H9 (cell line): ENCODE measurements at regions not wholly inside any gene's neighbourhood (a gene's known extent, or its start where the extent isn't known, plus 50 kb on each side); places are given as distances from the start of the nearest gene placed in this dataset.
A peak's percentile ranks its signal among the peaks of the same experiment; 100 is the strongest.

Experiments
- DNase-seq: peaks from one replicate; pipeline ENCODE4 v3.0.0-alpha.2; 2017
- H2AFZ ChIP-seq: one replicate; pipeline ENCODE4 v1.6.1; 2013; ENCODE audit warnings: mild to moderate bottlenecking, low read length, control low read depth, moderate library complexity
- H2AK5ac ChIP-seq: 2 replicates; pipeline ENCODE4 v1.6.1; 2013; ENCODE audit warnings: low read length, control low read depth, mixed read lengths; ENCODE audit not compliant: insufficient read length
- H2BK120ac ChIP-seq: one replicate; pipeline ENCODE4 v1.6.1; 2013; ENCODE audit warnings: low read depth, mild to moderate bottlenecking, low read length, control low read depth, inconsistent platforms; ENCODE audit not compliant: poor library complexity, severe bottlenecking
- H2BK12ac ChIP-seq: 2 replicates; pipeline ENCODE4 v1.6.1; 2013; ENCODE audit warnings: low read length, control low read depth, mixed read lengths, low read depth; ENCODE audit not compliant: insufficient read length
- H2BK15ac ChIP-seq: 2 replicates; pipeline ENCODE4 v1.6.1; 2013; ENCODE audit warnings: low read depth, low read length, control low read depth
- H2BK20ac ChIP-seq: one replicate; pipeline ENCODE4 v1.6.1; 2013; ENCODE audit warnings: low read depth, mild to moderate bottlenecking, low read length, control low read depth, inconsistent platforms; ENCODE audit not compliant: poor library complexity, severe bottlenecking
- H2BK5ac ChIP-seq: 2 replicates; pipeline ENCODE4 v1.6.1; 2013; ENCODE audit warnings: low read length, control low read depth, mixed read lengths; ENCODE audit not compliant: insufficient read length
- H3K14ac ChIP-seq: 2 replicates; pipeline ENCODE4 v1.6.1; 2013; ENCODE audit warnings: low read length, control low read depth; ENCODE audit not compliant: insufficient read depth
- H3K18ac ChIP-seq: 2 replicates; pipeline ENCODE4 v1.6.1; 2013; ENCODE audit warnings: low read depth, mild to moderate bottlenecking, mixed read lengths, low read length, control low read depth; ENCODE audit not compliant: insufficient read length
- H3K23ac ChIP-seq: 2 replicates; pipeline ENCODE4 v1.6.1; 2013; ENCODE audit warnings: low read length, control low read depth, mixed read lengths, low read depth; ENCODE audit not compliant: insufficient read length
- H3K23me2 ChIP-seq: 2 replicates; pipeline ENCODE4 v1.6.1; 2013; ENCODE audit warnings: low read depth, mild to moderate bottlenecking, mixed read lengths, low read length, control low read depth; ENCODE audit not compliant: insufficient read length, poor library complexity, severe bottlenecking
- H3K27ac ChIP-seq: 2 replicates; pipeline ENCODE4 v1.5.1; 2013; ENCODE audit warnings: low read length, control low read depth, mixed read lengths, low read depth; ENCODE audit not compliant: insufficient read length
- H3K27me3 ChIP-seq: 2 replicates; pipeline ENCODE4 v1.6.1; 2013; ENCODE audit warnings: low read length, control low read depth, inconsistent platforms; ENCODE audit not compliant: insufficient read depth
- H3K4ac ChIP-seq: 2 replicates; pipeline ENCODE4 v1.6.1; 2013; ENCODE audit warnings: low read depth, mild to moderate bottlenecking, control low read depth, inconsistent platforms, low read length, moderate library complexity
- H3K4me1 ChIP-seq: 2 replicates; pipeline ENCODE4 v1.6.1; 2013; ENCODE audit warnings: low read length, control low read depth, inconsistent platforms; ENCODE audit not compliant: insufficient read depth
- H3K4me2 ChIP-seq: 2 replicates; pipeline ENCODE4 v1.6.1; 2013; ENCODE audit warnings: low read length, control low read depth, mixed read lengths; ENCODE audit not compliant: insufficient read length, insufficient read depth
- H3K56ac ChIP-seq: 2 replicates; pipeline ENCODE4 v1.6.1; 2013; ENCODE audit warnings: low read depth, mild to moderate bottlenecking, mixed read lengths, low read length, control low read depth; ENCODE audit not compliant: insufficient read length
- H3K79me1 ChIP-seq: 2 replicates; pipeline ENCODE4 v1.6.1; 2013; ENCODE audit warnings: low read depth, mild to moderate bottlenecking, moderate library complexity, low read length, control low read depth, inconsistent platforms; ENCODE audit not compliant: insufficient read depth, poor library complexity, severe bottlenecking
- H3K79me2 ChIP-seq: 2 replicates; pipeline ENCODE4 v1.6.1; 2013; ENCODE audit warnings: low read length, control low read depth, inconsistent platforms; ENCODE audit not compliant: insufficient read depth
- H3K9ac ChIP-seq: 2 replicates; pipeline ENCODE4 v1.6.1; 2013; ENCODE audit warnings: low read length, control low read depth, mixed read lengths; ENCODE audit not compliant: insufficient read length; ENCODE audit errors: extremely low read depth
- H3K9me3 ChIP-seq: one replicate; pipeline ENCODE4 v1.6.1; 2013; ENCODE audit warnings: low read depth, low read length, inconsistent platforms; ENCODE audit not compliant: control insufficient read depth
- H3T11ph ChIP-seq: one replicate; pipeline ENCODE4 v1.6.1; 2013; ENCODE audit warnings: mild to moderate bottlenecking, low read length, control low read depth, inconsistent platforms
- H4K20me1 ChIP-seq: one replicate; pipeline ENCODE4 v1.6.1; 2013; ENCODE audit not compliant: control insufficient read depth, insufficient read length, insufficient read depth
- H4K5ac ChIP-seq: 2 replicates; pipeline ENCODE4 v1.6.1; 2013; ENCODE audit warnings: low read depth, mild to moderate bottlenecking, mixed read lengths, low read length, control low read depth; ENCODE audit not compliant: insufficient read length
- H4K8ac ChIP-seq: replicated peaks from 2 replicates; pipeline ENCODE4 v1.6.1; 2013; ENCODE audit warnings: low read length, control low read depth, mixed read lengths, low read depth; ENCODE audit not compliant: insufficient read length
- H4K91ac ChIP-seq: 2 replicates; pipeline ENCODE4 v1.6.1; 2013; ENCODE audit warnings: low read depth, mild to moderate bottlenecking, moderate library complexity, mixed read lengths, low read length, control low read depth; ENCODE audit not compliant: insufficient read length
- H3K27ac Mint-ChIP-seq, 3 experiments: 2 replicates in 2 of 3; 3 replicates in 1 of 3; pipeline ENCODE4 v1.8.0; 2020 to 2021; ENCODE audit warnings: mixed read lengths in 3 of 3, mild to moderate bottlenecking in 1 of 3, moderate library complexity in 1 of 3
- H3K27me3 Mint-ChIP-seq: 2 replicates; pipeline ENCODE4 v1.8.0; 2021; ENCODE audit warnings: low read depth, mild to moderate bottlenecking, moderate library complexity, mixed read lengths
- H3K36me3 Mint-ChIP-seq, 3 experiments: 2 replicates in 2 of 3; 3 replicates in 1 of 3; pipeline ENCODE4 v1.8.0; 2020 to 2021; ENCODE audit warnings: low read depth in 3 of 3, mixed read lengths in 3 of 3; ENCODE audit not compliant: insufficient read depth in 1 of 3
- H3K4me1 Mint-ChIP-seq, 2 experiments: 2 replicates each; pipeline ENCODE4 v1.8.0; 2020; ENCODE audit warnings: mixed read lengths in 2 of 2
- H3K4me3 Mint-ChIP-seq, 2 experiments: 2 replicates in 1 of 2; 3 replicates in 1 of 2; pipeline ENCODE4 v1.8.0; 2020 to 2021; ENCODE audit warnings: mild to moderate bottlenecking in 2 of 2, mixed read lengths in 2 of 2, moderate library complexity in 1 of 2
- H3K9me3 Mint-ChIP-seq, 2 experiments: 2 replicates in 1 of 2; 3 replicates in 1 of 2; pipeline ENCODE4 v1.8.0; 2020; ENCODE audit warnings: mild to moderate bottlenecking in 2 of 2, mixed read lengths in 2 of 2, moderate library complexity in 1 of 2
- WGBS: extraction: QIAGEN DNeasy Blood & Tissue Kit; methylation state at CpG from one replicate; pipeline ENCODE4 v1.1.7; 2013; ENCODE audit warnings: missing lambda C conversion rate, low lambda C conversion rate, mixed read lengths; ENCODE audit not compliant: insufficient read length; ENCODE audit errors: extremely low coverage; 5-methylcytosine and 5-hydroxymethylcytosine counted together
- TF ChIP-seq, protein P1 (sequence below): fragments of 200-600 bp; sonication (generic); conservative IDR thresholded peaks from 3 replicates; pipeline ENCODE4 v1.8.0; 2021; ENCODE audit warnings: antibody characterized with exemption, mild to moderate bottlenecking

DNA sequence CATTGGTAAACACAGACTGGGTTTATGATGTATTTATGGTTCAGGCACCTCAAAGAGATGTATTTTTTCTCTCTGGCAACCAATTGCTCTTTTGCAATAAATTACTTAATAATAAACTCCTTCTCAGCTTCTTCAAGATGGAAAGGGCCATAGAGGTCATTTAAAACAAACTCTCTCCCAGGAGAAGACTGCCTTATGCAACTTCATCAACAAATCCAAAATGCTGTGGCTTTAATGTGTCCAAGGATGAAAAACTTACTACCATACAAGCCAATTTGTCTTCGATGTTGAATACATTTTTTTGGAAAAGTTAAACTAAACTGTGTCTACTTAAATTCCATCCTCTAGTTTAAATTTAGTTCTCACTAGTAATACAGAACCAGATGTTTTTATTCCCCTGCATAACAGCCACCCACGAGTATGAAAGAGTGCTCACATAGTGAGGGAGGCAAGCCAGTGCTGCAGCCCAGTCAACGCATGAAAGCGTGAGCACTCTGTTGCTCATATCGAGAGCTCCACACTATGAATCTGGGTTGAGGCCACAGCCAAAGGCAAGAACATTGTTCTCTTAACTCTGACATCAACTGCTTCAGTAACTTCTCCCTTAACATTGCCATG is 761.3 kb upstream of the GRM7 start:
- Histone ChIP-seq H3K79me2 (no peaks in the 10 kb centered on the region), H3K18ac (no peak overlapping the region), H3K4me2 (no peak overlapping the region), H4K8ac (no peak overlapping the region), H2BK20ac (no peak overlapping the region), H3K27ac (no peak overlapping the region), H2AK5ac (no peak overlapping the region), H4K91ac (no peak overlapping the region), H3K27me3 (no peaks in the 10 kb centered on the region), H2BK15ac (no peak overlapping the region), H3K4me1 (no peaks in the 10 kb centered on the region), H2AFZ (no peak overlapping the region), H4K5ac (no peak overlapping the region), H3K23me2 (no peaks in the 10 kb centered on the region), H2BK5ac (no peak overlapping the region), H2BK12ac (no peak overlapping the region), H3K23ac (no peak overlapping the region), H3T11ph (no peak overlapping the region), H3K9ac (no peak overlapping the region), H2BK120ac (no peak overlapping the region), H3K4ac (no peak overlapping the region), H3K79me1 (no peaks in the 10 kb centered on the region), H3K56ac (no peak overlapping the region), H3K14ac (no peak overlapping the region), H3K9me3 (no peaks in the 10 kb centered on the region), H4K20me1 (no peaks in the 10 kb centered on the region)
- Mint-ChIP-seq H3K27me3 (no peaks in the 10 kb centered on the region), H3K9me3 (peaks cover 0 to 2% of the 10 kb centered on the region in 2 experiments; a peak in 1 of 5 replicates), H3K4me3 (no peak overlapping the region), H3K27ac (peak overlapping the region in 1 of 3 experiments; percentile 65; a peak in 2 of 7 replicates), H3K36me3 (no peaks in the 10 kb centered on the region), H3K4me1 (no peaks in the 10 kb centered on the region)
- TF ChIP-seq, protein P1, sequence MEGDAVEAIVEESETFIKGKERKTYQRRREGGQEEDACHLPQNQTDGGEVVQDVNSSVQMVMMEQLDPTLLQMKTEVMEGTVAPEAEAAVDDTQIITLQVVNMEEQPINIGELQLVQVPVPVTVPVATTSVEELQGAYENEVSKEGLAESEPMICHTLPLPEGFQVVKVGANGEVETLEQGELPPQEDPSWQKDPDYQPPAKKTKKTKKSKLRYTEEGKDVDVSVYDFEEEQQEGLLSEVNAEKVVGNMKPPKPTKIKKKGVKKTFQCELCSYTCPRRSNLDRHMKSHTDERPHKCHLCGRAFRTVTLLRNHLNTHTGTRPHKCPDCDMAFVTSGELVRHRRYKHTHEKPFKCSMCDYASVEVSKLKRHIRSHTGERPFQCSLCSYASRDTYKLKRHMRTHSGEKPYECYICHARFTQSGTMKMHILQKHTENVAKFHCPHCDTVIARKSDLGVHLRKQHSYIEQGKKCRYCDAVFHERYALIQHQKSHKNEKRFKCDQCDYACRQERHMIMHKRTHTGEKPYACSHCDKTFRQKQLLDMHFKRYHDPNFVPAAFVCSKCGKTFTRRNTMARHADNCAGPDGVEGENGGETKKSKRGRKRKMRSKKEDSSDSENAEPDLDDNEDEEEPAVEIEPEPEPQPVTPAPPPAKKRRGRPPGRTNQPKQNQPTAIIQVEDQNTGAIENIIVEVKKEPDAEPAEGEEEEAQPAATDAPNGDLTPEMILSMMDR, result no peak
- WGBS, result no CpG with 5 or more reads among the region's 5 CpGs
- no peak for DNase-seq
